ENCODE measurements at regions not wholly inside any gene's neighbourhood (a gene's known extent, or its start where the extent isn't known, plus 50 kb on each side); places are given as distances from the start of the nearest gene placed in this dataset.

DNA sequence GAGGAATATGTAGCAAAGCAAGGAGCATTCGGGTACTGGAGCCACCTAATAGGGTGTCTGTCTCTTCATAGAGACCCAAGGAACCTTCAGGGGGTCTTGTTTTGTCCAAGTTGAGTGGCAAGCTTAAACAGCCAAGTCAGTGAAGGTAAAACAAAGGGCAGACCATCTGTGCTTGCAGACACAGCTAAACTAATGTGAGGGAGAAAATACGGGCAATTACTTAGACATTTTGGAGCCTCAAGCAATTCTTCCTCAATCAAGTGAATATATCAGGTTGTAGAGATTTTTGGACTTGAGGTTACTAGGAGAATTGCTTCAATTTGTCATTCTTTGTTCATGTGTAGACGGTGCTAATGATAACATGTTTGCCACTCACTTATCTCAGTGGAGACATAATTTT lies 148.2 kb upstream of the ARHGAP20 start:
- Histone ChIP-seq H3K9ac (ENCODE audit: low read length) (no peak overlapping the region), H2AFZ (ENCODE audit: low read depth, low read length, severe bottlenecking) (no peak overlapping the region), H3K79me2 (ENCODE audit: insufficient read depth, low read length) (no peaks in the 10 kb centered on the region), H3K27me3 (ENCODE audit: low read length) (no peaks in the 10 kb centered on the region), H4K20me1 (ENCODE audit: low read depth, low read length) (no peaks in the 10 kb centered on the region), H3F3A (ENCODE audit: insufficient read depth) (no peaks in the 10 kb centered on the region), H3K4me2 (ENCODE audit: low read depth, low read length, poor library complexity, severe bottlenecking) (no peak overlapping the region), H3K27ac (ENCODE audit: low read depth, low read length) (no peak overlapping the region), H3K9me2 (replicated peaks; ENCODE audit: insufficient read depth, low read length) (no peaks in the 10 kb centered on the region), H3K9me3 (ENCODE audit: insufficient read depth, low read length) (no peaks in the 10 kb centered on the region), H3K4me3 (ENCODE audit: insufficient read depth, low read length, poor library complexity, severe bottlenecking) (no peak overlapping the region), H3K36me3 (ENCODE audit: low read length) (no peaks in the 10 kb centered on the region)
- TF ChIP-seq, protein P1, sequence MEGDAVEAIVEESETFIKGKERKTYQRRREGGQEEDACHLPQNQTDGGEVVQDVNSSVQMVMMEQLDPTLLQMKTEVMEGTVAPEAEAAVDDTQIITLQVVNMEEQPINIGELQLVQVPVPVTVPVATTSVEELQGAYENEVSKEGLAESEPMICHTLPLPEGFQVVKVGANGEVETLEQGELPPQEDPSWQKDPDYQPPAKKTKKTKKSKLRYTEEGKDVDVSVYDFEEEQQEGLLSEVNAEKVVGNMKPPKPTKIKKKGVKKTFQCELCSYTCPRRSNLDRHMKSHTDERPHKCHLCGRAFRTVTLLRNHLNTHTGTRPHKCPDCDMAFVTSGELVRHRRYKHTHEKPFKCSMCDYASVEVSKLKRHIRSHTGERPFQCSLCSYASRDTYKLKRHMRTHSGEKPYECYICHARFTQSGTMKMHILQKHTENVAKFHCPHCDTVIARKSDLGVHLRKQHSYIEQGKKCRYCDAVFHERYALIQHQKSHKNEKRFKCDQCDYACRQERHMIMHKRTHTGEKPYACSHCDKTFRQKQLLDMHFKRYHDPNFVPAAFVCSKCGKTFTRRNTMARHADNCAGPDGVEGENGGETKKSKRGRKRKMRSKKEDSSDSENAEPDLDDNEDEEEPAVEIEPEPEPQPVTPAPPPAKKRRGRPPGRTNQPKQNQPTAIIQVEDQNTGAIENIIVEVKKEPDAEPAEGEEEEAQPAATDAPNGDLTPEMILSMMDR (IDR thresholded peaks at IDR 0.05; ENCODE audit: insufficient read depth, low read length, poor library complexity, severe bottlenecking) = no peak
- TF ChIP-seq EZH2phosphoT487 (conservative IDR thresholded peaks at IDR 0.05; ENCODE audit: low read length) = no peak

DNA sequence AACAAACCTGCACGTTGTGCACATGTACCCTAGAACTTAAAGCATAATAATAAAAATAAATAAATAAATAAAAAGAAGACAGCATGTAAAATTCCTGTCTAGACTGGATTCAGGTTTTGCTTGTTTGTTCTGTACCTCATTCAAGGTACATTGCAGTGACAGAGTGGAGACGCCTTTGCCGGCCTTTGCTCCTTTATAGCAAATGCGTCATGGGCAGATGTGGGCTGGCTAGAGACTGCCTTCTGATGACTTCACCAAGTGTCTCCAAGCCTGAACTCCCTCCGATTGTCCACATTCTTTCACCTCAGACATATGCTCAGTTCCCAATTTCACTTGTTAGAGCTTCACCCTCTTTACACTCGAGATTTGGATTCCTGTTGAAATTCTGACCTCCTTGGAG lies 147.8 kb upstream of the ARHGAP20 start:
- Histone ChIP-seq H3K27ac (ENCODE audit: low read depth, low read length) (no peak overlapping the region), H3K9me3 (ENCODE audit: insufficient read depth, low read length) (no peaks in the 10 kb centered on the region), H3K9ac (ENCODE audit: low read length) (no peak overlapping the region), H2AFZ (ENCODE audit: low read depth, low read length, severe bottlenecking) (no peak overlapping the region), H3K27me3 (ENCODE audit: low read length) (no peaks in the 10 kb centered on the region), H3K9me2 (replicated peaks; ENCODE audit: insufficient read depth, low read length) (no peaks in the 10 kb centered on the region), H3K36me3 (ENCODE audit: low read length) (no peaks in the 10 kb centered on the region), H3K4me3 (ENCODE audit: insufficient read depth, low read length, poor library complexity, severe bottlenecking) (no peak overlapping the region), H3K79me2 (ENCODE audit: insufficient read depth, low read length) (no peaks in the 10 kb centered on the region), H3F3A (ENCODE audit: insufficient read depth) (no peaks in the 10 kb centered on the region), H3K4me2 (ENCODE audit: low read depth, low read length, poor library complexity, severe bottlenecking) (no peak overlapping the region), H4K20me1 (ENCODE audit: low read depth, low read length) (no peaks in the 10 kb centered on the region)
- TF ChIP-seq, protein P1 (IDR thresholded peaks at IDR 0.05; ENCODE audit: insufficient read depth, low read length, poor library complexity, severe bottlenecking) = no peak
- TF ChIP-seq EZH2phosphoT487 (conservative IDR thresholded peaks at IDR 0.05; ENCODE audit: low read length) = no peak

DNA sequence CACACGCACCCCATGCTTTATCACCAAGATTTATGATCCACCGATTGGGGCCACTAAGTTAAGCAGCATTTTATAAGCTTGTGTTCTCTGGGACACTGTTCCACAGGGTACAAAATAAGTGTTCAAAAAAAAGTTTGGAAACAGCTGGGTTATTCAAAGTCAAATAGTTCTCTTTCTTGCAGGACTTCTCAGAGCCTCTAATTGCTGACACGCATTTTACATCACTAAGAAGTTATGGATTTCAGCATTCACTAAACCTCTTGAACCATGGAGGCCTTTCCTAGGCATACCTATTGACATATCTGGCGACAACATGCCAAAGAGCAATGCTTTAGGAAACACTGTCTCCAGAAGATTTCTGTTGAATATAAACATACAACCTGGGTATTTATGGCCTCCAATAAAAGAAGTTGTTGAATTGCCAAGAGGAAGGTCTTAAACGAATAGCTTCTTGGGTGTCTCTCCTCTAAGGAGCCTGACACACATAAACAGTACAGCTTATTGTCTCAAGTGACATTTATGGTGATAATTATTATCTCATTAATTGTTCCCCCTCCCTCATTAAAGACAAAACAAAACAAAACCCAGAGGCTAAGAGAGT lies 147.1 kb upstream of the ARHGAP20 start:
- Histone ChIP-seq H3K4me2 (ENCODE audit: low read depth, low read length, poor library complexity, severe bottlenecking) (no peak overlapping the region), H4K20me1 (ENCODE audit: low read depth, low read length) (no peaks in the 10 kb centered on the region), H3K79me2 (ENCODE audit: insufficient read depth, low read length) (no peaks in the 10 kb centered on the region), H3K27ac (ENCODE audit: low read depth, low read length) (no peak overlapping the region), H2AFZ (ENCODE audit: low read depth, low read length, severe bottlenecking) (no peak overlapping the region), H3K9me2 (replicated peaks; ENCODE audit: insufficient read depth, low read length) (no peaks in the 10 kb centered on the region), H3K36me3 (ENCODE audit: low read length) (no peaks in the 10 kb centered on the region), H3F3A (ENCODE audit: insufficient read depth) (no peaks in the 10 kb centered on the region), H3K4me3 (ENCODE audit: insufficient read depth, low read length, poor library complexity, severe bottlenecking) (no peak overlapping the region), H3K9me3 (ENCODE audit: insufficient read depth, low read length) (no peaks in the 10 kb centered on the region), H3K27me3 (ENCODE audit: low read length) (no peaks in the 10 kb centered on the region), H3K9ac (ENCODE audit: low read length) (no peak overlapping the region)
- no peak for TF ChIP-seq EZH2phosphoT487 (conservative IDR thresholded peaks at IDR 0.05; ENCODE audit: low read length)
- TF ChIP-seq, protein P1 (IDR thresholded peaks at IDR 0.05; ENCODE audit: insufficient read depth, low read length, poor library complexity, severe bottlenecking) = no peak
